Medulla oblongata (tissue), 1 donor: ENCODE measurements at regions not wholly inside any gene's neighbourhood (a gene's known extent, or its start where the extent isn't known, plus 50 kb on each side); places are given as distances from the start of the nearest gene placed in this dataset.

ENCODE experiments used
- DNase-seq: peaks from one replicate; pipeline ENCODE4 v3.0.0-alpha.2; 2015; ENCODE audit errors: extremely low spot score

GRCh38 chr5:67474597-67475238 is 278.1 kb upstream of the CD180 start:
- no peak for DNase-seq

- no peak for DNase-seq
These were observed 270.5 kb upstream of the CD180 start for GRCh38 chr5:67467110-67467509.

DNA sequence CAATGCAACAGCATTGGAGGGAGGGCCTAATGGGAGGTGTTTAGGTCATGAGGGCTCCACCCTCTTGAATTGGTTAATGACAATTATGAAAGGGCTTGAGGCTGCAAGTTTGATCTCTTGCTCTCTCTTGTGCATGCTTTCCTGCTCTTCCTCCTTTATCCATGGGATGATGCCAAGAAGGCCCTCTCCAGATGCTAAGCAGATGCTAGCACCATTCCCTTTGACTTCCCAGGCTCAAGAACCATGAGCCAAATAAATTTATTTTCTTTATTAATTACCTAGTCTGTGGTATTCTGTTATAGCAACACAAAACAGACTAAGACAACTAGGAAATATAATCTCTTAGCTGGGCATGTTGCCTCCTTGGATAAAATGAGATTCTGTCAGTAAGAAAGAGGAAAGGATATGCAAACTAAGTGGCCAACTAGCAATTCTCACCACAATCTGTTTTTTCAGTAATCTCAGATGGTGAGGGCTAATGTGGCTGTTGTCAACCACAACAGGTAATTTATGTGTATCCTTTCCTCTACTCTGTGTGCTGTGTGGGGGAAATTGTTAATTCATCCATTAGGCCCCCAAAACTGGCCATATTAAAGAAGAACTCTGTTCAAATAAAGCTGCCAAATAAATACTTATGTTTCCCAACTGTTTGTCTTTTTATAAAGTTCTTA is 269.1 kb upstream of the CD180 start:
- no peak for DNase-seq

DNA sequence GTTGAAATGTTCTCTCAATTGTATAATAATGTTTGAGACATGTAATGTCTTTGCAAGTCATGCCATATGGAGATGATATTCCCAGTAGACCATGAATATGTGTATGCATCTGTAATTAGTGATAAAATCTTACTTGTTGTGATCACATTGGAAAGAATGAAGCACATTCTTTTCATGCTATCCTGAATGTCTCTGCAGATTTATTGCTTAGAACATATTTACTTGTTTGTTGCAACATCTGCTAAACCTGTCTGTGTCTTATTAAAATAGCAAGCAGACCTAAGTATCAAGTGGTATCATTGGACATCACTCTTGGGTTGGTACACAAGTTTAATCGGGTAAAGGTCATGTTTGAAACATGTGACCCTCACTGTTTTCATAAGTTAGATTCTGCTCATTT is 265.5 kb upstream of the CD180 start:
- no peak for DNase-seq

DNA sequence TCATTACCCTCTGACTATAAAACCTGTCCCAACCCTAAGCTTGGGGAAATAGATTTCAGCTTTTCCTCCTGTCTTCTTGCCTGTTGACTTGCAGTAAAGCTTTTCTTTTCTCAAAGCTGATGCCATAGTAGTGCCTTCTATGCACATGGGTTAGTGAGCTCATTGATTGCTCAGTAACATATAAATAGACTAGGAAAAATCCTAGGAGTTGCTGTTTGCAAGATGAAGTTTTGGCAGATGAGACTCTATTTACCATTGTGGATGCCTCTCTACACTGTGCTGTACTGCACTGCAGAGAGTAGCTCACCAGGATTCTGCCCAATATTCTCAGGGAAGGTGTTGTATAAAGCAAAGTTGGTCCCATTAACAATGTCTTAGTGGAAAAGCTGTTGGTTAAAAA is 262.7 kb upstream of the CD180 start:
- no peak for DNase-seq

- no peak for DNase-seq
These were observed 259.4 kb upstream of the CD180 start for GRCh38 chr5:67455970-67456369.

- no peak for DNase-seq
These were observed 258.5 kb upstream of the CD180 start for GRCh38 chr5:67454957-67455561.

GRCh38 chr5:67453111-67453905 is 256.7 kb upstream of the CD180 start:
- DNase-seq, result no peak

GRCh38 chr5:67451640-67452279 is 255.2 kb upstream of the CD180 start:
- DNase-seq, result no peak

- DNase-seq, result no peak
These were observed 251.1 kb upstream of the CD180 start for GRCh38 chr5:67447732-67448131.

DNA sequence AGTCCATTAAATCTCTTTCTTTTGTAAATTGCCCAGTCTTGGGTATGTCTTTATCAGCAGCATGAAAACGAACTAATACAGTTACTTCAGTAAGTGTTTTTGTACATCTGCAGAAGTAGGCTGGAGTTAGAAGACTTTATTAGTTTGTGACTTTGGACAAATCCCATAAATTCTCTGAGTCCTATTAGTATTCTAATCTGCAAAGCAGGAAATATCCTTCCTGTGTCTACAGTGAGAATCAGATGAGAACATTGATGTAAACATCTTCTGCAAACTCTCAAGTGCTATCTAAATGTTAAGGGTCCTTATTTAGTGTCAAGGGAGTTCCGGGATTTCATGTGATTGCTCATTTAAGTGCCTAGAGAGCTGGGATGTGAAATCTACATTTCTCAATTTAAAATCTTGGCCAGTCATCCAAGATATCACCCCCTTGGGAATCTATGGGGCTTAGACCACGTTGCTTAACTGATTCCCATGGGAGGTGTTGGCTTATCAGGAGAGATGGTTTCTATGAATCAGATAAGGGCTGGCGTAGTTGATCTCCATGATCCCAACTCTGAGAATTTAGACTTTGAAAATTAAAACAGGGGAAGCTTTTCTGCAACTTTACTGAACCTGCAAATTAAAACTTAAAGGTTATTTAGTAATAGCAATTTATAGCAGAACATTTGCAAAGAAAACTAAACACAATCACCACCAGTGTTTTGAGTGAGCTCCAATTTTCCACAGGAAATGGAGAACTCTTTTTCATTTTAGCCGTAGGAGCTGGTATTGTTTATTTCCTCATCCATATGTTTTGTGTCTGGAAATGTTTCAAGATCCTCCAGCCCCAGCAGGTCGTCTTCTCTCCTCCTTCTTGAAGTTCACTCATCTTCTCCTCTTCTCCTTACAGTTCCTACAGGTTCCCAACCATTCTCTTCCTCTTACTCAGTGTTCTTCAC is 241.6 kb upstream of the CD180 start:
- no peak for DNase-seq

DNA sequence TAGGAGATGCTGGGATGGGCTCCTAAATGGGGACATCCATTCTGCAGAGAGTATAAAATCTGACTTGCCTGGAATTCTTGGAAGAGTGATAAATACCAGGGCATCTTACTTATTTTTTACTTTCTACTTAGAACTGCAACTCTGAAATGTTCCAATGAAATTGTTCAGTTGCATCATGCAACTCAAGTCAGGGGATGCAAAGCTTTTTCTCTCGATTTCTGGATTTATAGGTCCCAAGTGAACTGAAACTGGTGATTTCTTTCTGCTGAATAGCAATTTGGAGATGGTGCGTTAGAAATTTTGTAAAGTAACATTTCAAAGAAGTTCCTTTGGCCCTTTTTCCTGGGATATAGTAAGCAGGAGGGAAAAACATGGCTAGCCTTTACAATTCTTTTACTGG is 238.4 kb upstream of the CD180 start:
- DNase-seq, result no peak

DNA sequence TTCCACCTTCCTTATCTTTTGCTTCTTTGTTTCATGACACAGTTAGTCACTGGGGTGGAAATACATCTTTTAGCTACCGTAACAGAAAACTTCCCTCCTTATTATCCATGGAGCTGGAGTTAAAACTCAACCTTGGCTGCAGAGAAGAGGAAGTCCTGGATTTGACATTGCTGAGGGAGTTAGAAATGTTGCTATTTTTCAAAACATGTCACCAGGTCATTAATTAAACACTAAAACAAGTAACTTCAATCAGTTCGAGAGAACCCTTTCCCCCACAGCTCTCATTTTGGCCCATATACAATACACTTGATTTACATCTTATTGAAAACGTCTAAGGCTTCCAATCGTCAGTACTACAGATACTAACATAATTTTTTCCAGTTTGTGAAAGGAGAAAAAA is 237.9 kb upstream of the CD180 start:
- no peak for DNase-seq

DNA sequence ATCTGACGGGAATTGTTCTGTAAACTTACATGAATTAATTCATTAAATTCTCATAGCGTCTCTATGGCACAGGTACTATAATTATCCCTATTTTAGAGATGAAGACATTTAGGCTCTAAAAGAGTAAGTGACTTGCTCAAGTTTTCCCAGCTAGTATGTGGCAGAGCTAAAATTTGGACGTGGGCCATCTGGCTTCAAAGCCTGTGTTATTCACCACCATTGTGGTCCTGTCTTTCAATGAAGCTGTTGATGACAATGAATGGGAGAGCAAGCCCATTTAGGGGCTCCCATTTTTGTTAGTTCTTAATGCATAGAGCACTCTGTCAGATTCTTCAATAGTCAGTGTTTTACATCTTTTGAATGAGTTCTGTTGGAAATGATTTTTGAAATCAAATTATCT is 236.0 kb upstream of the CD180 start:
- no peak for DNase-seq

GRCh38 chr5:67431191-67431590 is 234.6 kb upstream of the CD180 start:
- no peak for DNase-seq

- no peak for DNase-seq
These were observed 231.3 kb upstream of the CD180 start for GRCh38 chr5:67427850-67428298.

DNA sequence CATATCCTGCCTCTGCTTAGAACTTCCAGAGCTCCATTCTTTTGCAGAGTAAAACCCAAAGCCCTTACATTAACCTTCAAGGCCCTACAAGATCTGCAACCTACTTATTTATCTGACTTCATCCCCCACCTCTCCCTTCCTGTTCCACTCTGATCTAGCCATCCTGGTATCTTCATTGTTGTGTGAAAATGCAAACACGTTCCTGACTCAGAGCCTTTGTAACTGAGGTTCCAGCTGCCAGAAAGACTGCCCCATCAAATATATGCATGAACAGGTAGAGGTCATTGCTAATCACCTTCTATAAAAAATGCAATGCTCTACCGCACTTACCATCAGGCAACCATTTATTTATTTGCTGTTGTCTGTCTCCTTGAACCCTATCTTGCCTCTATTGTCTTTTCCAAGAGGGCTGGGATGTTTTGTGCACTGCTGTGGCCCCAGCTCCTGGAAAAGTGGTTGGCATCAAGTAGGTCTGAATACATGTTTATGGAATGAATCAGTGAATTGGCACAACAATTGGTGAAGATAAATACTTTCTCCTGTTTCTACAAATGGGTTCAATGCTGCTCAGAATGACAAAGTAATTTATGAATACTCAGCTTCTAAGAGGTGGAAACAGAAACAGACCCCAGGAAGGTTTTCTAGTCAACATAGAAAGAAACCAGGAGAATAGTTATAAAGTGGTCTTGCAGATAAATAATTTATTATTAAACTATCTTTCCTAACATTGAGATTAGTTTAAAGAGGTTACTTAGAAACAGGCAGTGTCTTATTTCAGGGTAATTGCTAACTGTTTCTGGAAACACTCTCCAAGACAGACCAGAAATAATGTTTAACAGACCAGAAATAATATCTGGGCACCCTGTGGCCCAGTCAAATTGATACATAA is 230.6 kb upstream of the CD180 start:
- DNase-seq, result no peak

DNA sequence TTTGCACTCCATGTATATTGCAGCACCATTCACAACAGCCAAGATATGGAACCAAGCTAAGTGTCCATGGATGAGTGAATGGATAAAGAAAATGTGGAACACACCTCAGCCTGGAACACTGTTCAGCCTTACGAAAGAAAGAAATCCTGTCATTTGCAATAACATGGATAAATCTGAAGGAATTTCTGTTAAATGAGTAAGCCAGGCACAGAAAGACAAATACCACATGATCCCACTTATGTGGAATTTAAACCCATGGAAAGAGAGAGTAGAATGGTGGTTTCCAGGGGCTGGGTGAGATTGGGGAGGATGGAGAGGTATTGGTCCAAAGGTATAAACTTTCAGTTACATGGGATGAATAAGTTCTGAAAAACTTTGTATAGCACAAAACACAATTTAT is 228.9 kb upstream of the CD180 start:
- DNase-seq, result no peak

- DNase-seq, result no peak
These were observed 221.2 kb upstream of the CD180 start for GRCh38 chr5:67417839-67418238.

- no peak for DNase-seq
These were observed 220.4 kb upstream of the CD180 start for GRCh38 chr5:67416986-67417385.
